HepG2 (cell line): ENCODE measurements at regions not wholly inside any gene's neighbourhood (a gene's known extent, or its start where the extent isn't known, plus 50 kb on each side); places are given as distances from the start of the nearest gene placed in this dataset.
"Not testable (repeated sequence)": the region's sequence is repeated elsewhere in the genome, so short reads cannot be mapped to it uniquely, and the experiment has no call there.

Experiments
- ATAC-seq: fragments of 200-7000 bp; cut with Tn5 transposase; 3 replicates; pipeline ENCODE4 v1.9.1; 2020; ENCODE audit warnings: mild to moderate bottlenecking, moderate library complexity
- BruUV-seq: library from RNA; stranded (reverse); fragments of 400-500 nt; replicated peaks from 2 replicates; lab custom pipeline; 2021; lab: Mats Ljungman, UMichigan
- CTCF ChIA-PET: fragments of 300-600 bp; formaldehyde crosslinking; extraction: SDS; loops from one replicate; lab custom pipeline; 2021; ENCODE audit warnings: low total read pairs, inconsistent platforms, low intra/inter-chr PET ratio; lab: Yijun Ruan, JAX
- POLR2A ChIA-PET: fragments of 350-600 bp; sonication (Branson Sonifier 250); formaldehyde crosslinking; loops from one replicate; lab custom pipeline; 2020; ENCODE audit warnings: antibody characterized with exemption, inconsistent platforms; lab: Yijun Ruan, JAX
- DNase-seq: peaks from one replicate; pipeline ENCODE4 v3.0.0-alpha.2; 2015; ENCODE audit warnings: low spot score
- FAIRE-seq: peaks from 3 replicates; lab custom pipeline; 2011; peaks lifted over from hg19 to GRCh38; lab: Jason Lieb, UNC
- H2AFZ ChIP-seq: one replicate; pipeline ENCODE4 v1.6.1; 2011; ENCODE audit warnings: low read length, inconsistent platforms
- H3K27ac ChIP-seq: fragments of 300-600 bp; 3 replicates; pipeline ENCODE4 v1.8.0; 2011; ENCODE audit warnings: mixed run types, mild to moderate bottlenecking, mixed read lengths, low read length, inconsistent platforms; ENCODE audit not compliant: insufficient read depth; ENCODE audit errors: extremely low read length
- H3K27me3 ChIP-seq, 2 experiments: fragments of 200-600 bp in 1 of 2; 2 replicates in 1 of 2; 3 replicates in 1 of 2; pipeline versions ENCODE4 v1.6.0 to v1.8.0; 2011; ENCODE audit warnings: low read length in 2 of 2, mild to moderate bottlenecking in 2 of 2, moderate library complexity in 2 of 2, inconsistent platforms in 1 of 2; ENCODE audit not compliant: insufficient read depth in 2 of 2, control insufficient read depth in 1 of 2
- H3K36me3 ChIP-seq, 2 experiments: fragments of 200-600 bp in 1 of 2; replicated peaks in 1 of 2; 2 replicates in 1 of 2; 3 replicates in 1 of 2; pipeline versions ENCODE4 v1.5.1 to v1.8.0; 2011; ENCODE audit warnings: low read length in 2 of 2, inconsistent platforms in 1 of 2; ENCODE audit not compliant: insufficient read depth in 2 of 2, control insufficient read depth in 1 of 2
- H3K4me1 ChIP-seq: 2 replicates; pipeline ENCODE4 v1.5.1; 2012; ENCODE audit warnings: low read length, inconsistent platforms; ENCODE audit not compliant: insufficient read depth
- H3K4me2 ChIP-seq: 2 replicates; pipeline ENCODE4 v1.6.0; 2011; ENCODE audit warnings: low read depth, low read length, inconsistent platforms
- H3K4me3 ChIP-seq, 3 experiments: fragments of 200-600 bp in 1 of 3; sonication (generic), shearing (Covaris generic) in 1 of 3; replicated peaks in 1 of 3; 2 replicates each; pipeline ENCODE4 v1.5.1; 2011 to 2016; ENCODE audit warnings: low read length in 3 of 3, inconsistent platforms in 2 of 3, low read depth in 2 of 3, mild to moderate bottlenecking in 2 of 3, control low read depth in 1 of 3, mixed read lengths in 1 of 3; ENCODE audit not compliant: insufficient read depth in 1 of 3
- H3K79me2 ChIP-seq: one replicate; pipeline ENCODE4 v1.6.1; 2011; ENCODE audit warnings: low read length, inconsistent platforms; ENCODE audit not compliant: insufficient read depth
- H3K9ac ChIP-seq: 2 replicates; pipeline ENCODE4 v1.6.0; 2011; ENCODE audit warnings: mild to moderate bottlenecking, low read depth, low read length, inconsistent platforms; ENCODE audit not compliant: insufficient read depth
- H3K9me3 ChIP-seq: 2 replicates; pipeline ENCODE4 v1.5.1; 2012; ENCODE audit warnings: mild to moderate bottlenecking, low read length
- H4K20me1 ChIP-seq: 2 replicates; pipeline ENCODE4 v1.6.0; 2011; ENCODE audit warnings: inconsistent platforms, mild to moderate bottlenecking, low read length, moderate library complexity; ENCODE audit not compliant: insufficient read depth
- CBX1 ChIP-seq: IDR thresholded peaks from one replicate; pipeline ENCODE4 v1.6.1; 2016; ENCODE audit warnings: antibody characterized with exemption, low read depth
- CHD4 ChIP-seq: fragments of 200-600 bp; sonication (generic); IDR thresholded peaks from 2 replicates; pipeline ENCODE4 v1.7.0; 2017; ENCODE audit warnings: mild to moderate bottlenecking, low read length, borderline replicate concordance
- CTCF ChIP-seq: sonication (generic); formaldehyde crosslinking; IDR thresholded peaks from 2 replicates; pipeline ENCODE4 v1.5.0; 2020; ENCODE audit warnings: mild to moderate bottlenecking, missing genetic modification reagents, moderate library complexity
- E2F5 ChIP-seq: sonication (generic); formaldehyde crosslinking; conservative IDR thresholded peaks from 2 replicates; pipeline ENCODE4 v1.4.0; 2020; ENCODE audit warnings: missing genetic modification reagents
- IRF1 ChIP-seq: sonication (generic); formaldehyde crosslinking; IDR thresholded peaks from 2 replicates; pipeline ENCODE4 v1.4.0; 2020; ENCODE audit warnings: low read depth, mild to moderate bottlenecking, missing genetic modification reagents
- NCOA5 ChIP-seq: sonication (generic); formaldehyde crosslinking; IDR thresholded peaks from 2 replicates; pipeline ENCODE4 v1.4.0; 2020; ENCODE audit warnings: missing genetic modification reagents
- PRMT3 ChIP-seq: sonication (generic); formaldehyde crosslinking; IDR thresholded peaks from 2 replicates; pipeline ENCODE4 v1.8.1; 2022; ENCODE audit warnings: low read depth, mild to moderate bottlenecking, moderate library complexity, missing genetic modification reagents, borderline replicate concordance
- PRPF4 ChIP-seq: fragments of 200-400 bp; formaldehyde crosslinking; IDR thresholded peaks from 2 replicates; pipeline ENCODE4 v1.6.1; 2016; ENCODE audit warnings: low read length, low read depth; ENCODE audit not compliant: poor library complexity, severe bottlenecking
- SPEN ChIP-seq: sonication (generic); formaldehyde crosslinking; IDR thresholded peaks from 2 replicates; pipeline ENCODE4 v1.5.1; 2020; ENCODE audit warnings: low read depth, mild to moderate bottlenecking, missing genetic modification reagents
- SRSF9 ChIP-seq: fragments of 200-400 bp; formaldehyde crosslinking; IDR thresholded peaks from 2 replicates; pipeline ENCODE4 v1.6.1; 2018; ENCODE audit warnings: borderline replicate concordance, mild to moderate bottlenecking, low read depth, low read length; ENCODE audit not compliant: insufficient read depth, poor library complexity, severe bottlenecking
- STAG1 ChIP-seq: sonication (generic); formaldehyde crosslinking; IDR thresholded peaks from 2 replicates; pipeline ENCODE4 v1.4.0; 2020; ENCODE audit warnings: missing genetic modification reagents
- ZNF34 ChIP-seq: sonication (generic); formaldehyde crosslinking; IDR thresholded peaks from 2 replicates; pipeline ENCODE4 v1.4.0; 2020; ENCODE audit warnings: mild to moderate bottlenecking, missing genetic modification reagents, borderline replicate concordance
- ZNF432 ChIP-seq: sonication (generic); formaldehyde crosslinking; IDR thresholded peaks from 2 replicates; pipeline ENCODE4 v1.5.0; 2020; ENCODE audit warnings: missing genetic modification reagents, mild to moderate bottlenecking, borderline replicate concordance
- ZNF83 ChIP-seq: sonication (generic); formaldehyde crosslinking; IDR thresholded peaks from 2 replicates; pipeline ENCODE4 v1.4.0; 2020; ENCODE audit warnings: missing genetic modification reagents, mild to moderate bottlenecking, borderline replicate concordance
- WGBS: methylation state at CpG from one replicate; pipeline ENCODE4 v1.1.6; 2017; ENCODE audit warnings: low lambda C conversion rate; 5-methylcytosine and 5-hydroxymethylcytosine counted together
- in situ Hi-C: cut with HindIII; loops from 2 replicates; pipeline ENCODE4 v1.10.0; 2017; ENCODE audit warnings: low pct_unique_long_range_greater_than_20kb; ENCODE audit not compliant: extremely low pct_ligation_motif_present
- intact Hi-C: fragments of 100-400 bp; cut with micrococcal nuclease; formaldehyde crosslinking; loops from one replicate; pipeline ENCODE4 v1.10.0; 2022; ENCODE audit not compliant: unreplicated experiment

GRCh38 chr9:63729021-63729420 is 1556.0 kb downstream of the FOXD4L5 start:
- H3K4me3 ChIP-seq, POLR2A ChIA-PET, H3K27ac ChIP-seq, H3K79me2 ChIP-seq, intact Hi-C loops, H2AFZ ChIP-seq, ATAC-seq, H3K36me3 ChIP-seq, CTCF ChIA-PET, BruUV-seq, DNase-seq, H3K9ac ChIP-seq, H3K4me2 ChIP-seq, H3K4me1 ChIP-seq, H3K9me3 ChIP-seq, H4K20me1 ChIP-seq, H3K27me3 ChIP-seq, FAIRE-seq, in situ Hi-C loops: not testable (repeated sequence)
- WGBS = 0% methylated on average over 2 of the region's 4 CpGs
- peak; percentile 37 for TF ChIP-seq CTCF (CRISPR knock-in tag)
- peak; percentile 21; the same call in 1 of the 2 replicates for TF ChIP-seq STAG1

DNA sequence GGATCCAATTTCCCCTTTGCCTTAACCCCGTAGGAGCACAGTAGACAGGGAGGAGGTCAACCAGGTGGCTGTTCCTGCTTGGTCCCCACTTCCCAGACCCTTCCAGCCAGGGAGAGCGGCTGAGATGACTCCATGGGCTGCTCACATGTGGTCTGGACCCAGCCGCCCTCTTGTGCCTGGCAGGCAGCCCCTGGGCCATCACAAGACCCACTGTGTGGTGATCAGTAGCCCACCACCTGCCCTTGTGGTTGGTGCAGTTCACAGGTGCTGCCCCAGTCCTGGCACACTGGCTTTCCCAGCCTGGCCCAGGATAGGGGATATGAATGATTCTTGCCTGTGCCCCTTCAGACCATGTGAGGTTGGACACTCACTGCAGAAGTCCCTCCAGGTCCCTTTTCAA is 1556.7 kb downstream of the FOXD4L5 start:
- no peak overlapping the region for H2AFZ ChIP-seq
- in situ Hi-C loops (no loop called here), intact Hi-C loops (no loop called here)
- ATAC-seq (no peak), DNase-seq (no peak), FAIRE-seq (no peak)
- no peaks in the 10 kb centered on the region for H4K20me1 ChIP-seq
- H3K9me3 ChIP-seq = no peaks in the 10 kb centered on the region
- H3K4me3 ChIP-seq = no peak overlapping the region
- H3K9ac ChIP-seq = no peak overlapping the region
- no CpG with 5 or more reads among the region's 3 CpGs for WGBS
- H3K79me2 ChIP-seq = no peaks in the 10 kb centered on the region
- no peak overlapping the region for H3K4me2 ChIP-seq
- no TSS peak for BruUV-seq
- no peaks in the 10 kb centered on the region for H3K4me1 ChIP-seq
- no peak overlapping the region for H3K27ac ChIP-seq
- ChIA-PET POLR2A (no interaction called here), CTCF (no interaction called here)
- no peaks in the 10 kb centered on the region for H3K27me3 ChIP-seq
- H3K36me3 ChIP-seq = no peaks in the 10 kb centered on the region
- no peak for TF ChIP-seq SRSF9
- TF ChIP-seq ZNF34 (CRISPR knock-in tag) = no peak
- no peak for TF ChIP-seq CHD4
- TF ChIP-seq PRMT3 (CRISPR knock-in tag) = no peak
- no peak for TF ChIP-seq NCOA5
- TF ChIP-seq CBX1 = no peak
- TF ChIP-seq SPEN (CRISPR knock-in tag) = no peak
- TF ChIP-seq PRPF4 = no peak
- TF ChIP-seq ZNF83 (CRISPR knock-in tag) = no peak
- no peak for TF ChIP-seq ZNF432
- no peak for TF ChIP-seq E2F5
- no peak for TF ChIP-seq IRF1
